ENCODE measurements at regions not wholly inside any gene's neighbourhood (a gene's known extent, or its start where the extent isn't known, plus 50 kb on each side); places are given as distances from the start of the nearest gene placed in this dataset.

DNA sequence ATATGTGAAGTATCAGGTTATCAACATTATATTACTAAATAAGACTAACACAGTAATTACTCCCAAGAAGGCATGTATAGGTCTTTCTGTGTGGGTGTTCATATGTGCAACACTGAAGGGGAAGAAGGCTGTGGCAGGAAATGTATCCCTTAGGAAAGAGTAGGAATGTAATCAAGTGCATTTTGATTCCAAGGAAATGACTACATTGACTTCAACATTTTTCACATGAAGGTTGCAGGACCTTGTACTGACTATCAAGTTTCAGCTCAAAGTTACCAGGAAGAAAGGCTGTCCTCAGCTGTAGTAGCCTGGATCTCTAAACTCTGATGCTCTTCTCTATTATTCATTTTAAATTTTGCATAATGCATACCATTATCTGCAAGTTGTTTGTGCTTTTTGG, 680.8 kb downstream of the NYAP2 start:
- TF ChIP-seq POLR2AphosphoS5 (IDR thresholded peaks at IDR 0.05), result no peak
- TF ChIP-seq, protein P1, sequence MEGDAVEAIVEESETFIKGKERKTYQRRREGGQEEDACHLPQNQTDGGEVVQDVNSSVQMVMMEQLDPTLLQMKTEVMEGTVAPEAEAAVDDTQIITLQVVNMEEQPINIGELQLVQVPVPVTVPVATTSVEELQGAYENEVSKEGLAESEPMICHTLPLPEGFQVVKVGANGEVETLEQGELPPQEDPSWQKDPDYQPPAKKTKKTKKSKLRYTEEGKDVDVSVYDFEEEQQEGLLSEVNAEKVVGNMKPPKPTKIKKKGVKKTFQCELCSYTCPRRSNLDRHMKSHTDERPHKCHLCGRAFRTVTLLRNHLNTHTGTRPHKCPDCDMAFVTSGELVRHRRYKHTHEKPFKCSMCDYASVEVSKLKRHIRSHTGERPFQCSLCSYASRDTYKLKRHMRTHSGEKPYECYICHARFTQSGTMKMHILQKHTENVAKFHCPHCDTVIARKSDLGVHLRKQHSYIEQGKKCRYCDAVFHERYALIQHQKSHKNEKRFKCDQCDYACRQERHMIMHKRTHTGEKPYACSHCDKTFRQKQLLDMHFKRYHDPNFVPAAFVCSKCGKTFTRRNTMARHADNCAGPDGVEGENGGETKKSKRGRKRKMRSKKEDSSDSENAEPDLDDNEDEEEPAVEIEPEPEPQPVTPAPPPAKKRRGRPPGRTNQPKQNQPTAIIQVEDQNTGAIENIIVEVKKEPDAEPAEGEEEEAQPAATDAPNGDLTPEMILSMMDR (IDR thresholded peaks at IDR 0.05), result no peak
